ENCODE measurements at regions not wholly inside any gene's neighbourhood (a gene's known extent, or its start where the extent isn't known, plus 50 kb on each side); places are given as distances from the start of the nearest gene placed in this dataset.

GRCh38 chr3:78004571-78004970, 964.7 kb downstream of the ROBO2 start:
- no peak for DNase-seq

GRCh38 chr3:78013653-78014052, 973.8 kb downstream of the ROBO2 start:
- DNase-seq = no peak

GRCh38 chr3:78015856-78016255, 976.0 kb downstream of the ROBO2 start:
- no peak for DNase-seq

- DNase-seq = no peak
Observed at GRCh38 chr3:78021710-78022109, 981.8 kb downstream of the ROBO2 start.

- no peak for DNase-seq
Observed at GRCh38 chr3:78022232-78022631, 982.3 kb downstream of the ROBO2 start.

- no peak for DNase-seq
Observed at GRCh38 chr3:78023257-78023656, 983.4 kb downstream of the ROBO2 start.

- DNase-seq = no peak
Observed at GRCh38 chr3:78025916-78026315, 986.0 kb downstream of the ROBO2 start.

- no peak for DNase-seq
Observed at GRCh38 chr3:78026318-78026828, 986.5 kb downstream of the ROBO2 start.

GRCh38 chr3:78029775-78030174, 989.9 kb downstream of the ROBO2 start:
- no peak for DNase-seq

- DNase-seq = no peak
Observed at GRCh38 chr3:78035131-78035641, 995.3 kb downstream of the ROBO2 start.

GRCh38 chr3:78041486-78041885, 1001.6 kb downstream of the ROBO2 start:
- no peak for DNase-seq

- no peak for DNase-seq
Observed at GRCh38 chr3:78046566-78046965, 1006.7 kb downstream of the ROBO2 start.

- DNase-seq = no peak
Observed at GRCh38 chr3:78048698-78049097, 1008.8 kb downstream of the ROBO2 start.

GRCh38 chr3:78049521-78049920, 1009.6 kb downstream of the ROBO2 start:
- DNase-seq = no peak

GRCh38 chr3:78050276-78051065, 1010.6 kb downstream of the ROBO2 start:
- DNase-seq = no peak

GRCh38 chr3:78052746-78053145, 1012.8 kb downstream of the ROBO2 start:
- DNase-seq = no peak

- DNase-seq = no peak
Observed at GRCh38 chr3:78066287-78066686, 1026.4 kb downstream of the ROBO2 start.

- DNase-seq = no peak
Observed at GRCh38 chr3:78070188-78070587, 1030.3 kb downstream of the ROBO2 start.

GRCh38 chr3:78076379-78076778, 1036.5 kb downstream of the ROBO2 start:
- no peak for DNase-seq

GRCh38 chr3:78077178-78077577, 1037.3 kb downstream of the ROBO2 start:
- no peak for DNase-seq

- DNase-seq = no peak
Observed at GRCh38 chr3:78077842-78078241, 1037.9 kb downstream of the ROBO2 start.

GRCh38 chr3:78079514-78079913, 1039.6 kb downstream of the ROBO2 start:
- DNase-seq = no peak

GRCh38 chr3:78086150-78086549, 1046.3 kb downstream of the ROBO2 start:
- DNase-seq = no peak

GRCh38 chr3:78087134-78087533, 1047.2 kb downstream of the ROBO2 start:
- no peak for DNase-seq

GRCh38 chr3:78088006-78088405, 1048.1 kb downstream of the ROBO2 start:
- no peak for DNase-seq

All from 8988T (cell line).